Skin epidermis (tissue), 12 donors: ENCODE measurements at regions not wholly inside any gene's neighbourhood (a gene's known extent, or its start where the extent isn't known, plus 50 kb on each side); places are given as distances from the start of the nearest gene placed in this dataset.
"Not testable (repeated sequence)": the region's sequence is repeated elsewhere in the genome, so short reads cannot be mapped to it uniquely, and the experiment has no call there.

Experiments used
- H3K27ac ChIP-seq, 21 experiments: fragments of 200-600 bp; sonication (generic) in 11 of 21; one replicate each; pipeline ENCODE4 v1.5.0; 2020; ENCODE audit warnings: mild to moderate bottlenecking in 3 of 21, inconsistent platforms in 2 of 21, moderate library complexity in 2 of 21
- H3K4me3 ChIP-seq, 7 experiments: fragments of 200-600 bp; sonication (generic) in 2 of 7; one replicate each; pipeline ENCODE4 v1.5.0; 2020; ENCODE audit warnings: inconsistent platforms in 2 of 7, mild to moderate bottlenecking in 2 of 7, moderate library complexity in 1 of 7

DNA sequence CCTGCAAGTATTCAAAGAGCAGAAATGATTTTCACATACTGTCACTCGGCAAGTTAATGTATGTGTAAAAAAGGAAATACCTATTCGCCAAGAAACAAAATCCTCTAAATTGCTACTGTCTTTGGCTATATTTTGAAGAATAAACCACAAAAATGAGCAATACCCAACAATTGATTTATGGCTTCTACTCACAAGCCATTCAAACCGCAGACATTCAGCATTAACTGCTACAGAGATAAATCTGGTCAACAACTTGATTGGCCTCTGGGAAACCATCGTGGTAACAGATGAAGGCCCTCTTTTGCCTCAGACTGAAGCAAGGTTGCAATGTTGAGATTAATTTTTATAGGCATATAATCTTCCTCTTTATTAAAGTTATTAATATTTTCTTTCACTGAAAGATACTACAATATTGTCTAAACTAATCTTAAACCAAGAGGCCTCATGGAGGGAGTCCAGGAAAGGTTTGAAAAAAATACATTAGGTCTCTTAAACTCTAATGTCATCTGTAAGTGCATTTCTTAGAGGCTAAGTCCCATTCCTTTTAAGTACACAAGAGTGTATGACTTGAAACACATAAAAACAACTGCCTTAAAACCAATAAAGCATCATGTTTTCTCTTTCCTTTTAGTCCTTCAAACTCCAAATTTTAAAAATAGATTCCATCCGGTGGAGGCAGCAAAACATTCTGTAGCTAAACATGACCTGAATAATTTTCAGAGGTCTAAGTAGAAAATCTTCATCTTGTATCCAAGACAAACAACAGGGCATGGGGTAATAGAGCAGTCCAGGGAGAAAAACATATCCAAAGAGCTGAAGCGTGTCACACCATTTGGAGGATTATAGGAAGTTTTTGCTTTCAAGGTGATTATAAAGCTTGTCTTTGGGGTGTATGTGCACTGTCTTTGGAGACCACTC, 162.4 kb upstream of the TGFBR2 start:
- H3K27ac ChIP-seq = no peak overlapping the region
- H3K4me3 ChIP-seq = no peak overlapping the region

- H3K4me3 ChIP-seq = no peak overlapping the region
- H3K27ac ChIP-seq = no peak overlapping the region
These were observed 157.7 kb upstream of the TGFBR2 start for GRCh38 chr3:30448450-30449289.

DNA sequence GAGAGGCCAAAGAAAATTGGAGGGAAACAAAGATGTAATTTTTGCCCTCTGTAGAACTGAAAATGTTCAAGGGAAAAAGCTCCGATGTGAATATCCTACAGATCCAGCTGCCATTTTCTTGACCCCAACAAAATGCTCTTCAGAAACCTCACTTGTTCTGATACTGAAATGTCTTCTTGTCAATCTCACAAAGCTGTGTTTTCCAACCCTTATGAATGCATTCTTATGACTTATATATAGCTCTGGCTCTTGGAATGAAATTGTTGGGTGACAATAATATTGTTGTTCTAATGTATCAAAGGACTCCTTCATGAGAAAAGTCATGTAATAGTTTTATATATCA, 157.1 kb upstream of the TGFBR2 start:
- Histone ChIP-seq H3K4me3 (no peak overlapping the region), H3K27ac (no peak overlapping the region)

DNA sequence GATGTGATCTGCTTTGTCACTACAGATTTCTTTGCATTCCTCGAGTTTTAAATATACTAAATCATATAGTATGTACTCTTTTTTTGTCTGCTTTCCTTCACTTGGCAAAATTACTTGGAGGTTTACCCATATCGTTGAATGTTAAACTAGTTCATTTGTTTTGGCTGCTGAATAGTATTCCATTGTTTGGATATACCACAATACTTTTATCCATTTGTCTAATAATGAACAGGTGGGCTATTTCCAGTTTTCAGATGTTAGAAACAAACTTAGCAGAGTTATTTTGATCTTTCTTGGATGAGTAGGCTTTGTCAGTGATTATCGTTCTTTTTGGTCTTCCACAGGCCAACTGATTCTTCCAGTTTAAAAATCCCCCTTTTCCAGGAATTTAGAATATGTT, 154.0 kb upstream of the TGFBR2 start:
- Histone ChIP-seq H3K27ac (no peak overlapping the region), H3K4me3 (no peak overlapping the region)

DNA sequence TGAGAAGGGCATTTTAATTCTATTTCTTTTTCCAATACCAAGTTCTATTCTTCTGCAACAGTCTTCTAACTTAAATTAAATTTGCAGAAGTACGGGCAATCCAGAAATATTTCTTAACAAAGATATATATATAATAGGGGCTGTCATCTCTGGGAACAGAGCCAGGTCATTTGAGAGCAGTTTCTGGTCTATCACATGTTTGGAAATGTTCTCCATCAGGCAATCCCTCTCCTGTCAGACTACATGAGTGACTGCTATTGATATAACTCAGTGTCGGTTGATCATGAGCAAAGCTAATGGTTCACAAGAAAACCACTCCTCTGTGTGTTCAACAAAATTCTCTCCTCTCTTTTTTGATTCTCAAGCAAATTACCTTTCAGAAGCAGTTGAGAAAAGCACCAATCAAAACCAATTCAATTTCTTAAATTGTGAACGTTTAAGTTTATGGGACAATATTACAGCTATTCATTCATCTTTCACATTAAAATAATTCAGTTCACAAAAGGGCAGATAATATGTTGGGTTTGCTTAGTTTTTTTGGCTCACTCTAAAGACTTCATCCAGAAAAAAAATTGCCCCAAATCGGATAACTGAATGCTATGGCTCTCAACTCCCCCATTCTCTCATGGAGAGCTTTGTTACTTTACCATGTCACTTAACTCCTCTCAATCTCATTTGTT, 152.9 kb upstream of the TGFBR2 start:
- Histone ChIP-seq H3K4me3 (no peak overlapping the region), H3K27ac (peak overlapping the region in 1 of 21 experiments; percentile 16)

DNA sequence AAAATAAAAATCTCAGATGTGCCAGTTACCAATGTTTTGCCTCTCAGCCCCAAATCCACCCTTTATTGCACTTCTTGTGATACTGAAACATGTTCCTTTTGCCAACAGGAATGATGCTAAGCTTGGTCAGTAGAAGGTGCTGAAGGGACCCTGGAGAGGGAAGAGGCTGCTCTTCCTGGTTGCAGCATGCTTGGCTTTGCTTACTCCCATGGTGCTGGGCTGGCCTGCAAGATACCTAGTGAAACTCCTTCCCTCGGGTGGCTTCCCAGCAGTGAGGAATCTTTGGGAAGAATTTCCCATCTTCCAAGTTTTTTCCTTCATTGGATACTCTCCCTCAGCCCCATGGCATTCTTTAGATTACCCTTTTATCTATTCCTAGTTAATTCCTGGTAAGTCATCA, 151.8 kb upstream of the TGFBR2 start:
- H3K4me3 ChIP-seq = no peak overlapping the region
- H3K27ac ChIP-seq = peak overlapping the region in 1 of 21 experiments; percentile 12

DNA sequence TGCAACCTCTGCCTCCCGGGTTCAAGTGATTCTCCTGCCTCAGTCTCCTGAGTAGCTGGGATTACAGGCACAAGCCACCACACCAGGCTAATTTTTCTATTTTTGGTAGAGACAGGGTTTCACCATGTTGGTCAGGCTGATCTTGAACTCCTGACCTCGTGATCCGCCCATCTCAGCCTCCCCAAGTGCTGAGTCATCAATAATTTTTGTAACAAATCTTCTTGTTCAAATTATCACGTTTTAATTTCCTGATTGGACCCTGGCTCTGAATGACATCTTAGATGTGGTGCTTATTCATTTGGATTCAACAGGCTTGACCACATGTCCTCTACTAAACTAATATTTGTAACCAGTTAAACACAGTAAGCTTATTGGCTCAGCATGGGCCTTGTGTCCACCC, 151.3 kb upstream of the TGFBR2 start:
- H3K27ac ChIP-seq = peak overlapping the region in 3 of 21 experiments; percentile 12 to 61 (median 45)
- H3K4me3 ChIP-seq = not testable (repeated sequence)

- H3K27ac ChIP-seq = peak overlapping the region in 3 of 21 experiments; percentile 41 to 68 (median 61)
These were observed 150.6 kb upstream of the TGFBR2 start for GRCh38 chr3:30455840-30456239.

DNA sequence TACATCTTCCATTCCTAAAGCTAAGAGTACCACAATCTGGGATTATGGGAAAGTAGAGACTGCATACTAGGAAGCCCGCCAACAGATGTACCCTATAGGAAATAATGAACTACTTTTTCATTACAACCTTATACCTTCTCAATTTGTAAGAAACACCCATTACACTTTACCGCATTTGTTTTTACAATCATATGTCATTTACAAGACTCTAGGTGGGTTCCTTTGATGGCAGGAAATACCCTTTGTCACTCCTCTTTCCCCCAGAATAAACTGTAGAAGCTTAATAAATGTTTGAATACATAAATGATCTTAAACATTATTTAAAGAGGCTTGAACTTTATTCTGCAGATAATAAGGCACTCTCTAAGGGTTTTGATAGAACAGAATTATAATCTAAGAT, 150.1 kb upstream of the TGFBR2 start:
- H3K27ac ChIP-seq = peak overlapping the region in 4 of 21 experiments; percentile 40 to 68 (median 46)
- no peak overlapping the region for H3K4me3 ChIP-seq

More at GRCh38 chr3:30455840-30456239, 150.6 kb upstream of the TGFBR2 start:
- no peak overlapping the region for H3K4me3 ChIP-seq

- H3K27ac ChIP-seq = peak overlapping the region in 2 of 21 experiments; percentile 7 to 68
- H3K4me3 ChIP-seq = no peak overlapping the region
These were observed 149.3 kb upstream of the TGFBR2 start for GRCh38 chr3:30457081-30457480.

DNA sequence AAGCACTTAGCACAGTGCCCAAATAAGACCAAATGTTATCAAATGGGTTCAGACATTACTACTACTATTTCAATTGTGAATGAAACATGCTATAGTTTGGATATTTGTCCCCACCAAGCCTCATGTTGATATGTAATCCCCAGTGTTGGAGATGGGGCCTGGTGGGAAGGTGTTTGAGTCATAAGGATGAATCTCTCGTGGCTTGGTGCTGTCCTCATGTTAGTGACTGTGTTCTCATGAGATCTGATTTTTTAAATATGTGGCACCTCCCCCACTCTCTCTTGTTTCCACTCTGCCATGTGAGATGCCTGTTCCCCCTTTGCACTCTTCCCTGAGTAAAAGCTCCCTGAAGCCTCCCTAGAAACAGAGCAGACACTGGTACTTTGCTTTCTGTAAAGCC, 148.7 kb upstream of the TGFBR2 start:
- Histone ChIP-seq H3K4me3 (no peak overlapping the region), H3K27ac (peak overlapping the region in 2 of 21 experiments; percentile 7 to 29)

- Histone ChIP-seq H3K27ac (peak overlapping the region in 1 of 21 experiments; percentile 43), H3K4me3 (no peak overlapping the region)
These were observed 147.8 kb upstream of the TGFBR2 start for GRCh38 chr3:30458376-30459171.

DNA sequence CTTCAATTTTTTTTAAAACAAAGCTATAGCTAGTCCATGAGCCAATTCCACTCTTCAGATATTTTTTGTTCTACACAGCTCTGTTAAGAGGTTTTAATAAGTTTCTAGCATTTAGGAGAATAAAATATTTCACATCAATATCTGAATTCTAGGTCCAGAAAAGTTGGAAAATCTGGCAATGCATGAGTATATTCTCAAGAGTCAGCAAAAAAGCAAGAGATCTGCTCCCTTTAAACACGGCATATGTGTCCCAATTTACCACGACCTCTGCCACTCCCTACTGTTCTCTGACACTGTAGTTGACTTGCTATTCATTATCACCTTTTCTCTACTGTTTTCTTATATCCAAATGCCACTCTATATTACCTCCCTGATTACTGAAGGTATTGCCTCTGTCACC, 145.1 kb upstream of the TGFBR2 start:
- H3K27ac ChIP-seq = no peak overlapping the region
- H3K4me3 ChIP-seq = no peak overlapping the region

- Histone ChIP-seq H3K27ac (no peak overlapping the region), H3K4me3 (no peak overlapping the region)
These were observed 143.5 kb upstream of the TGFBR2 start for GRCh38 chr3:30462721-30463470.

DNA sequence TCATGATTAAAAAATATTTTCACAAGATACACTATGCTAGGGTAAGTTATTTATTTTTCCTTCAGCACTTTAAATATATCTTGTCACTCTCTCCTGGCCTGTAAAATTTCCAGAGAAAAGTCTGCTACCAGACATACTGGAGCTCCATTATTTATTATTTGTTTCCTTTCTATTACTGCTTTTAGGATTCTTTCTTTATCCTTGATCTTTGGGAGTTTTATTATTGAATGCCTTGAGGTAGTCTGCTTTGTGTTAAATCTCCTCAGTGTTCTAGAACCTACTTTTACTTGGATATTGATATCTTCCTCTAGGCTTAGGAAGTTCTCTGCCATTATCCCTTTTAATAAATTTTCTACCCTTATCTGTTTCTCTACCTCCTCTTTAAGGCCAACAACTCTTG, 142.0 kb upstream of the TGFBR2 start:
- Histone ChIP-seq H3K4me3 (no peak overlapping the region), H3K27ac (no peak overlapping the region)

GRCh38 chr3:30465454-30465853, 140.9 kb upstream of the TGFBR2 start:
- Histone ChIP-seq H3K27ac (no peak overlapping the region), H3K4me3 (no peak overlapping the region)

DNA sequence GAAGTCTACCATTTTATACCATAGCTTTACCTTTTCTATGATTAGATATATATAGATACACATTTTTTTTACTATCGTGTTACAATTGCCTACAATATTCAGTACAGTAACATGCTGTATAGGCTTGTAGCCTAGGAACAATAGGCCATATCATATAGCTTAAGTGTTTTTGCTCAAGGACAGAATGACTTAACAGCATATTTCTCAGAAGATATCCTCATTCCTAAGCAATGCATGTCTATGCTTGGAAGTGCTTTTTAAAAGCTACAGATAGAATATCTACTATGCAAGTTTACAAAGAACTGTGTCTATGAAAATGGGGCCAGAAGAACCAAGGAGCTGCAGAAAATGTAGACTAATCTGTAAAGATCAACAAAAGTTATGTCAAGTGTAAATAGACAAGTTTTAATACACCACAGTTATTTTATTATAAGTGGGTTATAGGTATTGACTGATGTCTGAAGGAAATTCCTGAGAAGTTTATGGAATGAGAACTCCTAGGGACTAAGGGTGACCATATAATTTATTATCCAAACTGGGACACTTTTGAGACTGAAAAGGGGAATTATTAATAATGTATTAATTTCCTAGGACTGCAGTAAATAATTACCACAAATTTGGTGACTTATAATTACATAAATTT, 138.7 kb upstream of the TGFBR2 start:
- Histone ChIP-seq H3K4me3 (no peak overlapping the region), H3K27ac (no peak overlapping the region)

DNA sequence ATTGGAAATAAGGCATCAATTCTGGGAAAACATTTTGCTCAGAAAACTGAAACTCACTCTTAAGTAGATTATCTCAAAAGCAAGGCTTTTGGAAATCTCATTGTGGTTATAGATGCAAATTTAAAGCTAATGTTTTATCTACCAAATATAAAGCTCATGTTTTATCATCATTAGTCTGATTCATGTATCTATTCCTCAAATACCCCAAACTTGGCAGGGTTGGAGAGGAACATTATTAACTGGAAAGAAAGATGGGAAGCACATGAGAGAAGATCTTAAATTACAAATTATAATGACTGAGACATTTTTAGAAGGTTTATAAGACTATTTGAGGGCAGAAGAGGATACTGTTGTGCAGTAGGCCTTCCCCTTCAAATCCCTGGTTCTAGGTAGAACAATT, 137.3 kb upstream of the TGFBR2 start:
- Histone ChIP-seq H3K4me3 (no peak overlapping the region), H3K27ac (no peak overlapping the region)
